ENCODE measurements at regions not wholly inside any gene's neighbourhood (a gene's known extent, or its start where the extent isn't known, plus 50 kb on each side); places are given as distances from the start of the nearest gene placed in this dataset.

DNA sequence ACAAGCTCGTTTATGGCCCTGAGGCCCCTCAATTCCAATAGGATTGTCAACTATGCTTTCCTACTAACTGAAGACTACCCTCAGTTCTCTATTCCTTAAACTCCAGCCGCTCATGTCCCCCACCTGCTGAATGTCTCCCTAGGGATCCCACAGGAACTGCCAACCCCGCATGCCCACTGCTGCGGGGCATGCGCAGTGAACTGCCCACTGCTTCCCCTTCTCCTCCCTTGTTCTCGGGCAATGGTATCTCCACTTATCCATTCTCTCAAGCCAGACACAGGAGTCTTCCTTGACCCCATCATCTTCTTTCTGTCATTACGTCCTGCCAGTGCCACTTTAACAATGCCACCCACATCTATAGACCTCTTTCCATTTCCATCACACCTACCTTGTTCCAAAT lies 90.0 kb downstream of the FGF18 start:
- DNase-seq = no peak

DNA sequence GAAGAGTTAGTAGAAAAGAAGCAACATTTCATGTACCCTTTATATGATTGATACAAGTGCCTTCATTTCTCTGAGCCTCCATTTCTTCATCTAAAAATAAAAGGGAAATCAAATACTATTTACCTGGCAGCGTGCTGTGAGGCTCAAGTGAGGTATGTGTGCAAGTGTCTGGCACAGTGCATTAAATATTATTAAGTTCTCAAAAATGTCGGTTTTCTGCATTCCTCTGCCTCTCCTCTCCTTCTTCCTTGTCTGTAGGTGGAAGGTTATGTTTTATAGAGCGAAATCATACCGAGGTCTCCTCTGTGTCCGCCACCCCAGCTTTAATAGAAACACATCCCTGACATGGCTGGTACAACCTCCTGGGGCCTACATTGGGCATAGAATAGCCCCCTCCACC lies 93.0 kb downstream of the FGF18 start:
- DNase-seq = no peak

DNA sequence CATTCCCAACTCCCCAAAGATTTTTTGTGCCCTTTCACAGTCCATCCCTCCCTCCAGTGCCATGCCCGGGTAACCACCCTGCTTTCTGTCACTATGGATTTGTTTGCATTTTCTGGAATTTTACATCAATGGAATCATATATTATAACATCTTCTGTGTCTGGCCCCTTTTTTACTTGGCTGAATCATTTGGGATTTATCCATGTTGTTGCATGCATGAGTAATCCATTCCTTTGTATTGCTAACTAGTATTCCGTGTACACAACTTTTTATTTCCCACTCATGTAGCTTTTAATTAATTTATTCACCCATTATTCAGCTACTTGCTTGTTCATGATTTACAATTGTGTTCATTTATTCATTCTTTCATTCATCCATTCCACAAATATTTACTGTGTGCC lies 94.1 kb downstream of the FGF18 start:
- DNase-seq = no peak

DNA sequence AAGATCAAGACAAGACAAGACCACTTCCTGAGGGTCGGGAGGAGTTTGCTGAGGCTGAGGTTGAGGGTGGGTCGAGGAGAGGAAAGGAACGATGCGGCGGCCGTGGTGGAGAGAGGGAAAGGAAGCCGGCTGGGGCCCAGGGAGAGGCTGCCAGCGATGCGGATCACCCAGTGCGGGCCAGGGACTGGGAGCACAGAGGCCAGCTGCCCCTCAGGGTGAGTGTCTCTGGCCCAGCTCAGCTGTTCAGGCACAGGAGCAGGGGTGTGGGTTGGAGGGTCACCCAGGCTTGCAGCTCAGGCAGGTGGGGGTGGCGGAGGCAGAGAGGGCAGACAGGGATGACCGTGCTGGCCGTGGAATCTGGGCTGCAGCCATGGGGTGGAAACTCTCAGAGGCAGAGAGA lies 99.5 kb downstream of the FGF18 start:
- no peak for DNase-seq

DNA sequence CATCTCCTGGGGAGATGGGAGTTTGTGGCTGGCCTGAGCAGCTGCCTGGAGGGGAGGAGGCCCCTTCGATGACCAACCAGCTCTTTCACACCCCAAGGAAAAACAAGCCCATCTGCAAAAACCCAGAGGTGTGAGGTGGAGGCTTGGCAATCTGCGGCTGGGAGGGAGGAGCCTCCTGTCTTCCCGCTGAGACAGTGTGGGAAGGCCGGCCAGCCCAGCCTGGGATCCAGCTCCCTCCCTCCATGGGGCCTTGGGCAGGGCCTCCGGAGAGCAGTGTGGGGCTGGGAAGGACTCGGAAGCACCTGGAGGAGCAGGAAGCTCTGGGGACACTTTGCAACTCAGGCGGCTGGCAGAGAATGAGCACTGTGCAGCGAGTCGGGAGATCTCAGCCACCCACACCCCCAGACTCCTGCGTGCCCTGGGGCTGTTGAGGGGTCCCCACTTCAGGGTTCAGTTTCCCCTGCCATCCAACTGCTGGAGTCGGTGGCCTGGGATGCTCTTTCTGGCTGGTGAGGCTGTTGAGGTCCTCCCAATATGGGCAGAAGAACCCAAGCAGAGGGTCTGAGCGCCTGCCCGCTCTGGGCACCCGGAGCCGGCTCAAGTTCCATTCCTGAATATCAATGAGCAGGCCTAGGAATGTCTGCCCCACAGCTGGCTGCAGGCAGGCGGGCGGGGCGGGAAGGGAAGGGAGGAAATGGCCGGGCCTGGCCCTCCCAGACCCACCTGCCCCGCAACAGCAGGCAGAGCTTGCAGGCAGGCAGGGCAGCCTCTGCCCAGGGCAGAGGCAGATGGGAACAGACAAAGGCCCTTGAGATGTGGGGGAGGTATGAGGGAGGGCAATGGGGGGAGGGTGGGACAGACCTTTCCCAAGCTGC lies 101.1 kb downstream of the FGF18 start:
- DNase-seq = no peak

DNA sequence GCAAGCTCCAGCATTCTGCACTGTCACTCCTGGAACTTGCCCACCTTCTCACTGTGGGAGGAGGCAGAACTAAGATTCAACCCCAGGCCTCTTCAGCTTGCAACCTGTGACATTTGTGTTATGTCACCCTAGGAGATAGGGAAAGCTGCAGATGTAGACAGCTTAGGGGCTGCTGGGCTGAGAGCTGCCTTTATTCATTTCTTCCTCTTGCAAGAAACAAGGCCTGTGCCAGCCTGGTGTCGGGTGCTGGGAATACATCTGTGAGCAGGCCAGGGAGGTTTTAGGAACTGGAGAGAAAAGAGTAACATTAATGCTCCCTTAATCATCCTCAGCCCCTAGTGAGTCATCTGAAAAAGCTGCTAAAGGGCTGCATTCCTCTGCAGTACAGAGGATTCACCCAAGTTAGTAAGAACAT lies 101.8 kb downstream of the FGF18 start:
- no peak for DNase-seq

DNA sequence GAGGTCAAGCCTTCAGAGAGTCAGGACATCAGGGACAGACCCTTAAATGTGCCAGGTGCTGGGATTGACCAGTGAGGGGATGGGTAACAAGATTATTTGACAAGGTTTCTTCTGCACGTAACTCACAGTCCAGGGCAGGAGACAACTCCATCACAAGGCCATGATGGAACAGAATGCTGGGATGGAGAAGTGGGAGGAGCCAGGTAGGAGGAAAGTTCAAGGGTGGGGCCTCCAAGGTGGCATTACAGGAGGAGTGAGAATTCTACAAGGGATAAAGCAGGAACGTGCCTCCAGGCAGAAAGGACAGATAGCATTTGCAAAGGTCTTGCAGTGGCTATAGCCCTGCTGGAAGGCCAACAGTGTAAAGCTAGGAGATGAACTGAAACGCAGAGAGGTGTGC lies 102.2 kb downstream of the FGF18 start:
- DNase-seq = no peak

DNA sequence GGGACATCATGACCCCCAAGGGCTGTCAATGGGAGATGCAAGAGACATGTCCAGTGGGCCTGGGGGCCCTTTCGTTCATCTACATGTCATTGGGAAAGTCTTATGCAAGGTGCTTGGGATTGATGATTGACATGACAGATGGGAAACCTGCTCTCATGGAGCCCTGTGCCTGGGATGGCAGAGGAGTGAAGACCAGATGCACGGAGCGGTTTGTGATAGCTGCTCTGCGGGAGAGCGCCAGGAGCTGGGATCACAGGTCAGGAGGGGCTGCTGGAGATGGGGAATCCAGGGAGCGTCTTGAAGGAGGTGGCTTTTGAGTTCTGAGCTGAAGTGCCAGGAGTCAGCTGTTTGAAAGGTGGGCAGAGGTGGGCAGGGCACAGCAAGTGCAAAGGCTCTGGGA lies 104.3 kb downstream of the FGF18 start:
- no peak for DNase-seq

DNA sequence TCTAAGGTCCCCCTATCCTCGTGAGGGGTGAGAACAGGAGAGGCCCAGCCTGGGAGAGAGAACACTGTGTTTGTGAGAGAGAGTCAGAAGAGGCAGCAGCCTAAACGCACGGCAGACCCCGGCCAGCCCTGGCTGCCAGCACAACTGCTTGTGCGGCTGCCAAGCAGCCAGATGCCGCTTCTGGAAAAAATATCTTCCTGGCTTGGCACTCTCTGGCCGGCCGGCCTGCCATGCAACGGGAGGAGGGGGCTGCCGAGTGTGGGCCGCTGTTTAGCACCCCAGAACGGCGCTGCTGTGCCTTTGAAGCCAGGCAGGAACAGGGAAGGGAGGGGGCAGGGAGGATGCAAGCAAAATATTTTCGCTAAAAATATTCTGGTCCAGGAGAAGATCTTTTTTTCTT lies 105.0 kb downstream of the FGF18 start:
- DNase-seq = no peak

DNA sequence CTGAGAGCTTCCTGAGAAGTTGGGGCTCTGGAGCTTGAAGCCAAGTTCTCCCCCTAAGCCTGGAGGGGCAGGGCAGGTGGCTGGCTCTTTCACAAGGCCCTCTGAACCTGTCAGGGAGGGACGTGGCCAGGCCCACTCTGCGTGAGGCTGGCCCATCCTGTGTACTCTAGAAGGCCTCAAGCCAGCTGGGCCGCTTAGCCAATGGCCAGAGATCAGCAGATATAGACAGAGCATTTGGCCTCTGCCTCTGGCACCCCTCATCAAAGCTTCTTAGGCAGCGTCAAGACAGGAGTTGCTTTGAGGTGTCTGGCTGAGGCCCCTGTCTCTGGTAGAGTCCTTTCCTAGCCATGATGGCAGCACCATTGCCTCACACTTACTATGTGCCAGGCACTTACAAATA lies 105.6 kb downstream of the FGF18 start:
- DNase-seq = no peak

DNA sequence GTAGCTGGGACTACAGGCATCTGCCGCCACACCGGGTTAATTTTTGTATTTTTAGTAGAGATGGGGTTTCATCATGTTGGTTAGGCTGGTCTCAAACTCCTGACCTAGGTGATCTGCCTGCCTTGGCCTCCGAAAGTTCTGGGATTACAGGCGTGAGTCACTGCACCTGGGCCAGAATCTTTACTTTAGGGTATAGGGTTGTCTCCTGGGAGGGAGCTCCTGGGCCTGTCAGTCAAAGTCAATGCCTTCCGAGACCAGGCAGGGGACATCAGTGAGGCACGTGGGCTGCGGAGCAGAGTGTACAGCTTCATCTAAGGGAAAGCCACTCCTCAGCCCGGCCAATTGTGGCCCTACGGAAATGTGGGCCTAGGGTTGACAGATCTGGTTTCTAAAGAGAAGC lies 108.6 kb downstream of the FGF18 start:
- no peak for DNase-seq

DNA sequence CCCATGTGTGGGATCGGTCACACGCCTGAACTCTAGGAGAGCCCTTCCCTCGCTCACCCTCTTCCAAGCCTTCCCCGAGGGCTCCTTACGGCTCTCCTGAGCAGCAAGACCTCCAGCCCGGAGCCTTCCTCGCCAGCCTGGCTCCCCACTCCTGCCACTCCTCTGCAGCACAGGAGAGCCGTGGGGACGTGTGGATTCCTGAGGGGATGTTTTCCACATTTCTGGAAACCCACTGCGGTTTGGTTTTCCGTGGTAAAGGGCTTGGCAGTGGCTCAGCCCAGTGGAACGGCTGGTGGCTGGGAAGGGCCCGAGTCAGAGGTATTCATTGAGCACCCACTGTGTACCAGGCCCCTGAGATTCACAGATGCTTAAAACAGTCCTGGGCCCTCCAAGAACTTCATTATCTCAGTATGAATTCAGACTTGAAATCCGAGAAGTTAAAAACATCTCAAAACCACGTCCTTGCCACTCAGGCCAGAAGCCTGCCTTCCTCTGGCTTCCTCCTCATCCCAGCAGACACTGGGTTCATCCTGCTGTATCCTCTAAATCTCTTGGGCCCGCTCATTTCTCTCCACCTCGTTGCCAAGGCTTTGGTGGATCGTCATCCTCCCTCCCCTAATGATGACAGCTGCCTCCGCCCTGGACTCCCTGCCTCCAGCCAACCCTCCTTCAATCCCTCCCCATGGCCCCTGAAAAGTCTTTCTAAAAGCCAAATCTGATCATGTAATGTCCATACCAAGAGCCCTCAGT lies 109.6 kb downstream of the FGF18 start:
- no peak for DNase-seq

DNA sequence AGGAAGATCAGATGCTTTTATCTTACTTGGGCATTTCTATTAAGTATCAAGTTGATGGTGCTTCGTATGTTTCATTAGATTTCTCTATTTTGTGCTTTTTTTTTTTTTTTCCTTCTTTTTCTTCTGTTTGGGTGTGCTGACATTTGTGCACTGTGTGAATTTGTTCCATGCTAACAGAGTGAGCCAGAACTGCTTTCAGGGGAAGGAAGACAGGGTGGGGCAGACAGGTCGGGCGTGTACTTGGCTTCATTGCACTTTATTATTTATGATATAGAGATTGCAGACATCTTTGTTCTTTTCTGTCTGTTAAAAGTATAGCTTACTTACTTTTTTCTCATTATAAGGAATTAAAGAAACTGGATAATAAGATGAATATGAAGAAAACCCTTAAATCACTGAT lies 112.2 kb downstream of the FGF18 start:
- DNase-seq = no peak

DNA sequence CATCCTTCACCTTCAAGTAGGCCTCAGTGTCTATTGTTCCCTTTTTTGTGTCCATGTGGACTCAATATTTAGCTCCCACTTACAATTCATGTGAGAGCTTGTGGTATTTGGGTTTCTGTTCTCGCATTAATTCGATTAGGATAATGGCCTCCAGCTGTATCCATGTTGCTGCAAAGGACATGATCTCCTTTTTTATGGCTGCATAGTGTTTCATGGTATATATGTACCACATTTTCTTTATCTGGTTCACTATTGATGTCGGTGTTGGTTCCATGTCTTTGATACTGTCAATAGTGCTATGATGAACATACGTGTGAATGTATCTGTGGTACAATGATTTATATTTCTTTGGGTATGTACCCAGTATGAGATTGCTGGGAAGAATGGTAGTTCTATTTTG lies 113.7 kb downstream of the FGF18 start:
- no peak for DNase-seq

DNA sequence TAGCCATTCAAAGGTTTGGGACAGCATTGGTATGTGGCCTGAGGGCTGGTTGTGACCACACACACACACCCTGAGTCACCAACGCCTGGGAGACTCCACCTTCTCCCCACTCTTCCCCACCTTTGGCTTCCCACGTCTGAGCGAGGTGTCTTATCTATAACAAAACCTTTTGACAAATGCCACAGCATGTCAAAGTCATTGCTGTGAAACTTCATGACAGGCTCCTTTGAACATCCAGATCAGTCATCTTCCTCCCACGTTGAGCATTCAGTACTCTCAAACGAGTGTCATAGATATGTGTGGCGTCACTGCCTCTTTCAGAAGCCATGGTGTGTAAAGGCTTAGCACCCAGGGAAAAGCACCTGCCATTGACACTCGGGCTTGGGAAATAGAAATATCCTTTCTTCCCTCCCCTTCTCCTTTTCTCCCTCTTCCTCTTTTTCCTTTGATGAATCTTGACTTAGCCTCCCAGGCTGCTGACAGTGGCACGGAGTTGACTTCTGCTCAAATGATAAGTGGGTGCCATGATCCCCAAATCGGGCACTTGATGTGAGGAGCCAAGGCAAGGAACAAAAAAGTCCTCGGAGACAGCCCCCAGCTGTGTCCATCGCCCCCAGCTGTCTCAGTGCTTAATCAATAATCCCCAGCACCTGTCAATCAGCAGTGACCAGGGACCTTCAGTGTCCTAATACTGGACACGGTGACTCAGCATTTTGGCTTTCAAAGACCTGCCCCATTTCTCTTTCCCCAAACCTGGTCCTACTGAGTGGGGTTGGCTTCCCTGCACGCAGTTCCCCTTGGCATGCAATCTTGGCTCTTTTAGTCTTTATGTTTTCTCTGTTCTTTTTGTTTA lies 114.8 kb downstream of the FGF18 start:
- no peak for DNase-seq

DNA sequence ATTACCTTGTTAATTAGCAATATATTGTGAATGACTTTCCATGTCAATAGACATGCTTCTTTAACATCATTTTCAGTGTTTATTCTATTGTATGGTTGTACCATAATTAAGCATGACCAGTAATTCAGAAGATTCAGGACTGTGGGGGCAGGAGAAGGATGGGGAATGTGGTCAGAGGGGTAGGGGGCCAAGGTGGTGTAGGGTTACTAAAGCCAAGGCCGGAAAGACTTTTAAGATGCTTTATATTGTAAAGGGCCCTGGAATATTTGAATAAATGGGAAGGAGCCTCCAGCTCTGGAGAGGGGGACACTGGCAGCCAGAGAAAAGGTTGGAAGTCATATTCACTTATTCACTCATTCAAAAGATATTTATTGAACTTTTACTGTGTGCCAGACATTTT lies 115.7 kb downstream of the FGF18 start:
- DNase-seq = no peak

DNA sequence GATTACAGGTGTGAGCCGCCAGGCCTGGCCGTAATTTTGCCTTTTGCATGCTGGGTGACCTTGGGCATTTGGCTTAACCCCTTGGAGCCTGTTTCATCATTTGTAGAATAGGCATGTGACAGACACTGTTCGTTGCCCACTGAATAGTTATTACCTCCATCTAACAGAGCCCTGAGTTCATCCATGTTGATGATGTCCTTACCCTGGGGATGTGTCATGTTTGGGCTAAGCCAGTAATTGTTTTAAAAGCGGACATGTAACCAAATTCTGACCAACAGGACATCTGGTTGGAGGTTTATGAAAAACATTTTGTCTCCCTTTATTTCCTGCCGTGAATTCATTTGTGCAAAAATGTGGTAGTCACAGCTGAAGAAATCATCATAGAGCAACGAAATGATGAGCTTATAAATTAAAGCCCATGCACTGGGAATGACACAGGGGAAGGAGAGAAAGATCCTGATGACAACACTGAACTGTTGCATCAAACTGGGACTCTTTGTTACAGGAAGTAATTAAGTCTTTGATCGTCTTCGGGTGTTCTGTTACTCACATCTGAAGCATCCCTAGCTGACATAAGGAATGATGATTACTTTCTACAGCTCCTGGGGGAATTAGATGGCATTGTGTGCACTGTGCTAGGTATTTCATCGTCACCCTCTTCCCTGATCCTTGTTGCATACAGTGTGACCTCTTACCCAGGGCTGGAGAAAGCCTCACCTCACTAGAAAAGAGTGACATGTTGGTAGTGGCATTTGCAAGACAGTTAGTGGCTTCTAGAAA lies 117.8 kb downstream of the FGF18 start:
- DNase-seq = no peak

DNA sequence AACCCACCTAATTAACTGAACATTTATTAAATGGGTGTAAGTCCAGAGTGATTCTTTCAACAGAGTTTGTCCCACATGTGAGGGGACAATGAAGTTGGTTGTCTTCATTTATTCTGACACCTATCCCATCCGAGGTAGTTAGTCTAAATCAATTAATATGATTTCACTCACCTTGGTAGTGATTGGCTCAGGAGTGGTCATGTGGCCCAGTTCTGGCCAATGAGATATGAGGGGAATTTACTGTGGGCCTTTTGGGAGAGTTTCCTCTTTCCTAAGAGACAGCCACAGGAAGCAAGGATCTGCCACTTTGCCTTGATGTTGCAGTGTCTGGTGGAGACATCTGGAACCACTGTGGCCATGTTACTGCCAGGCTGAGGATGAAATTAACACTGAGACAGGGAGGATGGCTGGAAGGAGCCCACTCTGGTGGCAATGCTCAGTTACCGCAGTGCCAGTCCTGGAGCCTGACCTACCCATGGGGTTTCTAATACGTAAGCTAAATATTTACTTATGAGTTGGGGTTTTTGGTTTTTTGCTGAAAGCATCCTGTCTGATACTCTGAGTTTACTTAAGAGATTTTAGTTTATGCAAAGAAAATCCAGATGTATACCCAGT lies 118.6 kb downstream of the FGF18 start:
- no peak for DNase-seq

DNA sequence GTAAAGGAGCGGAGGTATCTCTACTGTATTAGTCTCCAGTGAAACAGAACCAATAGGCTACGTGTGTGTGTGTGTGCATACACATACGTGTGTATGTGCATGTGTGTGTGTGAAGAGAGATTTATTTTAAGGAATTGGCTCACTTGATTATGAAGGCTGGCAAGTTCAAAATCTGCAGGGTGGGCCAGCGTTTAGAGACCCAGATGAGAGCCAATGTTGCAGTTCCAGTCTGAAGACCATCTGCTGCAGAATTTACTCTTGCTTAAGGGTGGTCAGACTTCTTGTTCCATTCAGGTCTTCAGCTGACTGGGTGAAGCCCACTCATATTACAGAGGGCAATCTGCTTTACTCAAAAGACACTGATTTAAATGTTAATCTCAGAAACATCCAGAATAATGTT lies 119.2 kb downstream of the FGF18 start:
- no peak for DNase-seq

DNA sequence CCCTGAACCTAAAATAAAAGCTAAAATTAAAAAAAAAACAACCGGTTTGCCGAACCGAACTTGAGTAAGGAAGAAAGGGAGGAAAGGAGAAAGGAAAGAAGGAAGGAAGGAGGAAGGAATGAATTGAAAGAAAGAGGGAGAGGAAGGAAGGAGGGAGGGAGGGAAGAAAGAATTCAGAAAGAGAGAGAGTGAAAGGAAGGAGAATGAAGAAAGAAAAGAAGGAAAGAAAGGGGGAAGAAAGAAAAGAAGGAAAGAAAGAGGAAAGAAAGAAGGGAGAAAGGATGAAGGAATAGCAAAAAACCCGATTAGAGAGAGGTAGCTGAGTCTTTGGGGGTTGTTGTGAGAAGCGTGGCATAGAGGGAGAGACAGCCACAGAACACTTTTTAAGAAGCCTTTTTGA lies 121.4 kb downstream of the FGF18 start:
- no peak for DNase-seq

DNA sequence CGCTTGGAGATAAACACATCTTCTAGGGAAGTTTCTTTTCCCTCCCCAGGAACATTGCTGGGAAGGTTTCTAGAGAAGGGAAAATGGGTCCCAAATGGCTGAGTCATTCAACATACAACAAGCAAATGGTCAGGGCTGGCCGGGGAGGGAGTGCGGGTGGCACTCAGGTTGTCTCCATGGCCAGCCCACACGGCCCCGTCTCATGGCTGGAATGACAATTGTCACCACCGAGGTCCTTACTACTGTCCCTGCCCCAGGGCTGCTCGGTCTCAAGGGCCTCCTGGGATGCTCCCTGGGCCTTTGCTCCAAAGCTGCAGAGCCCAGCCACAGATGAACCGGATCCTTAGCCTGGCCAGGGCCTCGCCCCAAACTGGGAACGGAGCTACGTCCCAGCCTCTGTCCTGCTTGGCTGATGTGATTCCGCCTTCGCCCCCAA lies 121.9 kb downstream of the FGF18 start:
- DNase-seq = no peak

DNA sequence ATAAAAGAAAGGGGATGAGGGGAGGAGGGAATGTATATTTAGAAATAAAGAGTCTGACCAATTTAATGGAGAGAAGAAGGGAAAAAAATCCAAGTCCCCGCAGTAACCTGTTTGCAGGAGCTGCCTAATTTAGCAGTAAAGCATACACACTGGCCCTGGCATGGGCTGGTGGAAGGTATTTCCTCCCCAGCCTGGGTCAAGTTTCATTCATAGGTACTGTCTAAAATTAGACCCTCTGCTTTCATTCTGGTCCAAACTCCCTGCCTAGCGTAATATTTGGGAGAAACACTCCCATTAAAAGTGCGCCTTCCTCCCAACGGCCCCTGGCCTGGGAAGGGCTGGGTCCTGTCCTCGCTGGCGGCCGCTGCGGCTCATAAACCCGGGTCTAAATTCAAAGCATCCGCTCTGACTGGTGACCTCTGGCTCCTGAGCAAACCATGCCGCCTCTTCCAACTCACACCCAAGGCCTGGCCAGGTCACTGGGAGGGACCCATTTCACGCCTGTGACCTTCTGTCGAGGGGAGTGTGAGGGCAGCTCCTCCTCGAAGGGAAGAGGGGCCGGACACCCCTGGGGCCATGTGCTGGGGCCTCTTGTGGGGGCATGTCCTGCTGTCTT lies 123.2 kb downstream of the FGF18 start:
- no peak for DNase-seq

Data from hippocampal formation (tissue), 2 donors.